ENCODE measurements at regions not wholly inside any gene's neighbourhood (a gene's known extent, or its start where the extent isn't known, plus 50 kb on each side); places are given as distances from the start of the nearest gene placed in this dataset.
"Not testable (repeated sequence)": the region's sequence is repeated elsewhere in the genome, so short reads cannot be mapped to it uniquely, and the experiment has no call there.

GRCh38 chr7:101744588-101744987, 72.8 kb upstream of the CUX1 start:
- DNase-seq = no peak

- no peak for DNase-seq
These were observed 71.1 kb upstream of the CUX1 start for GRCh38 chr7:101746314-101746713.

- DNase-seq = no peak
These were observed 70.2 kb upstream of the CUX1 start for GRCh38 chr7:101747053-101747878.

GRCh38 chr7:101747879-101748345, 69.5 kb upstream of the CUX1 start:
- no peak for DNase-seq

- no peak for DNase-seq
These were observed 67.5 kb upstream of the CUX1 start for GRCh38 chr7:101749891-101750290.

GRCh38 chr7:101753316-101753715, 64.1 kb upstream of the CUX1 start:
- no peak for DNase-seq

- no peak for DNase-seq
These were observed 62.8 kb upstream of the CUX1 start for GRCh38 chr7:101754424-101755159.

- DNase-seq = no peak
These were observed 59.5 kb upstream of the CUX1 start for GRCh38 chr7:101757879-101758278.

GRCh38 chr7:101758519-101758918, 58.9 kb upstream of the CUX1 start:
- not testable (repeated sequence) for DNase-seq

GRCh38 chr7:101764221-101764620, 53.2 kb upstream of the CUX1 start:
- no peak for DNase-seq

GRCh38 chr7:101767544-101767943, 49.9 kb upstream of the CUX1 start:
- DNase-seq = no peak

All from activated effector memory CD4-positive, alpha-beta T cell treated with Interleukin-2 at 50 U/mL for 16 hours (primary cell).